ENCODE measurements at regions not wholly inside any gene's neighbourhood (a gene's known extent, or its start where the extent isn't known, plus 50 kb on each side); places are given as distances from the start of the nearest gene placed in this dataset.

- 80 to 82% methylated on average over 8 of the region's 8 CpGs for WGBS, 2 donors
- H3K27ac ChIP-seq, result no peak overlapping the region
- no peak for DNase-seq
- no peak for ATAC-seq (ENCODE audit: low FRiP score in 2 of 2)
- no peaks in the 10 kb centered on the region for H3K4me1 ChIP-seq
- no peaks in the 10 kb centered on the region for H3K36me3 ChIP-seq
- no peaks in the 10 kb centered on the region for H3K9me3 ChIP-seq
- no peaks in the 10 kb centered on the region for H3K27me3 ChIP-seq
- TF ChIP-seq POLR2A (IDR thresholded peaks at IDR 0.05), result no peak
- TF ChIP-seq CTCF (IDR thresholded peaks at IDR 0.05), result no peak
- no peak for TF ChIP-seq POLR2AphosphoS5 (IDR thresholded peaks at IDR 0.05)
- TF ChIP-seq EP300 (IDR thresholded peaks at IDR 0.05), result no peak
- no peak overlapping the region for H3K4me3 ChIP-seq
Observed at GRCh38 chr4:34771632-34772031, 1472.7 kb downstream of the ARAP2 start.

- TF ChIP-seq POLR2A (IDR thresholded peaks at IDR 0.05), result no peak
- TF ChIP-seq CTCF (IDR thresholded peaks at IDR 0.05), result no peak
- TF ChIP-seq EP300 (IDR thresholded peaks at IDR 0.05), result no peak
- no peak for TF ChIP-seq POLR2AphosphoS5 (IDR thresholded peaks at IDR 0.05)
- 82 to 89% methylated on average over 2 of the region's 2 CpGs for WGBS, 2 donors
- no peak for ATAC-seq (ENCODE audit: low FRiP score in 2 of 2)
- no peaks in the 10 kb centered on the region for H3K27me3 ChIP-seq
- DNase-seq, result no peak
- no peaks in the 10 kb centered on the region for H3K36me3 ChIP-seq
- H3K4me3 ChIP-seq, result no peak overlapping the region
- H3K27ac ChIP-seq, result no peak overlapping the region
- H3K9me3 ChIP-seq, result peaks cover 0 to 7% (median 0%) of the 10 kb centered on the region in 4 donors
- no peaks in the 10 kb centered on the region for H3K4me1 ChIP-seq
Observed at GRCh38 chr4:34790131-34790530, 1454.2 kb downstream of the ARAP2 start.

- TF ChIP-seq CTCF (IDR thresholded peaks at IDR 0.05), result no peak
- TF ChIP-seq EP300 (IDR thresholded peaks at IDR 0.05), result no peak
- TF ChIP-seq POLR2AphosphoS5 (IDR thresholded peaks at IDR 0.05), result no peak
- no peak for TF ChIP-seq POLR2A (IDR thresholded peaks at IDR 0.05)
- Histone ChIP-seq H3K4me3 (no peak overlapping the region), H3K36me3 (no peaks in the 10 kb centered on the region), H3K27me3 (no peaks in the 10 kb centered on the region), H3K27ac (no peak overlapping the region), H3K4me1 (no peaks in the 10 kb centered on the region), H3K9me3 (peaks cover 0 to 7% (median 0%) of the 10 kb centered on the region in 4 donors)
- 82 to 85% methylated on average over 2 of the region's 2 CpGs for WGBS, 2 donors
- ATAC-seq (ENCODE audit: low FRiP score in 2 of 2), result no peak
- no peak for DNase-seq
Observed at GRCh38 chr4:34791209-34791608, 1453.1 kb downstream of the ARAP2 start.

GRCh38 chr4:34800953-34801352 is 1443.4 kb downstream of the ARAP2 start:
- H3K9me3 ChIP-seq, result peaks cover 0 to 7% (median 0%) of the 10 kb centered on the region in 4 donors
- no peak overlapping the region for H3K27ac ChIP-seq
- 64 to 69% methylated on average over 1 of the region's 1 CpG for WGBS, 2 donors
- H3K27me3 ChIP-seq, result no peaks in the 10 kb centered on the region
- no peaks in the 10 kb centered on the region for H3K4me1 ChIP-seq
- DNase-seq (no peak), ATAC-seq (ENCODE audit: low FRiP score in 2 of 2) (no peak)
- H3K4me3 ChIP-seq, result no peak overlapping the region
- H3K36me3 ChIP-seq, result no peaks in the 10 kb centered on the region
- TF ChIP-seq CTCF (IDR thresholded peaks at IDR 0.05), result no peak
- no peak for TF ChIP-seq POLR2A (IDR thresholded peaks at IDR 0.05)
- no peak for TF ChIP-seq EP300 (IDR thresholded peaks at IDR 0.05)
- no peak for TF ChIP-seq POLR2AphosphoS5 (IDR thresholded peaks at IDR 0.05)

GRCh38 chr4:34814266-34814665 is 1430.0 kb downstream of the ARAP2 start:
- H3K4me3 ChIP-seq, result no peak overlapping the region
- TF ChIP-seq CTCF (IDR thresholded peaks at IDR 0.05), result no peak
- no peak for TF ChIP-seq POLR2A (IDR thresholded peaks at IDR 0.05)
- no peak for TF ChIP-seq EP300 (IDR thresholded peaks at IDR 0.05)
- no peak for TF ChIP-seq POLR2AphosphoS5 (IDR thresholded peaks at IDR 0.05)

More at GRCh38 chr4:34814266-34814665, 1430.0 kb downstream of the ARAP2 start:
- 79 to 87% methylated on average over 3 of the region's 3 CpGs for WGBS, 2 donors
- Histone ChIP-seq H3K27me3 (no peaks in the 10 kb centered on the region), H3K36me3 (no peaks in the 10 kb centered on the region), H3K27ac (no peak overlapping the region), H3K9me3 (no peaks in the 10 kb centered on the region), H3K4me1 (no peaks in the 10 kb centered on the region)
- DNase-seq, result no peak
- ATAC-seq (ENCODE audit: low FRiP score in 2 of 2), result no peak
